ENCODE measurements at regions not wholly inside any gene's neighbourhood (a gene's known extent, or its start where the extent isn't known, plus 50 kb on each side); places are given as distances from the start of the nearest gene placed in this dataset.
A peak's percentile ranks its signal among the peaks of the same experiment; 100 is the strongest.
"Not testable (repeated sequence)": the region's sequence is repeated elsewhere in the genome, so short reads cannot be mapped to it uniquely, and the experiment has no call there.

DNA sequence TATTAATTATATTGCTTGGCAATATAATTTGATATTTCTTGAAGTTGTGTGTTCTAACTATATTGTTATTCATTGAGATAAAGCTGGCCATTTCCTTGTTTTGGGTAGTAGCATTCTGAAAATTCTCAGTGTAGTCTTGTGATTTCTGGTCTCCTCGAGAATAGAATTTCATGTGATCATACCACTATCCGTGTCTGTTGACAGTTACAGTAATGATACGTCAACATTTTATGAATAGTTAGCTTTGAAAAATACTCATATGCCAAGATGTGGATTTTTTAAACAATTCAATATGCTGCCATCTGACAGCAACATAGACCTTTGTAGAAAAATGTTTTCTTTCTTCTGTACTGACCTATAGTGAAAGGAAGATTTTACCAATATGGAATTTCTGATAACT is 723.7 kb upstream of the SLC35B3 start:
- DNase-seq (ENCODE audit: extremely low read depth in 1 of 11, low read depth in 9 of 11, low spot score in 4 of 11) = no peak

DNA sequence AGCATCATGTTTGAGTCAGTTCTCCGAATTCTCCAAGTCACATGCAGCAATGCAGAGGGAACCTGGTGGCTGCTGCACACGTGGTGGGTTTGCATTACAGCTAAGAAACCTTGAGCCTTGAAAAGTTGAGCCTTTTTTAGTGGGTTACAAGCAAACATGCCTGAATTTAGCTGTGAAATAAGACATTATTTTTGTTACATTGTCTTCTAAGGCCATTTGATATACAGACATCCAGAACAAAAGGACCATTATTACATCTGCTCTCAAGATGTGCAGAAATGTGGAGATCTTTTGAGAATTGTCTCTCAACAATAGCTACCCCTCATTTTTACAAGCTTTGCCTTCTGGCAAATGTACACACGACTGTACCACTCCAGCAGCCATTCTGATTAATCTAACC is 720.5 kb upstream of the SLC35B3 start:
- no peak for DNase-seq (ENCODE audit: extremely low read depth in 1 of 11, low read depth in 9 of 11, low spot score in 4 of 11)

DNA sequence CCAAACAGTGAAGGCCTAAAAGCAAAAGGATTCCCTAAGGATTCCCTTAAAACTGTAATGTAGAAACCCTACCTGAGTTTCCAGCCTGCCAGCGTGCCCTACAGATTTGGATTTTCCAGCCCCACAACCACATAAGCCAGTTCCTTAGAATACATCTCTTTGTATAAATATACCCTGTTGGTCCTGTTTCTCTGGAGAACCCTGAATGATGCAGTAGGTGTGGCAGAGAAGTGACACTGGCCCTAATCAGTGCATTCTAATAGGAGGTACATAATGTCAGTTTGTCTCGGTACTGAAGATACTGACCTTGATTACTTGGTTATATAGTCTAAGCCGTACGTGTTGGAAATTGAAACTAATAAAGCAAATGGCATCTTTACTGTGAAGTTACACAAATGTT is 707.8 kb upstream of the SLC35B3 start:
- DNase-seq (ENCODE audit: extremely low read depth in 1 of 11, low read depth in 9 of 11, low spot score in 4 of 11) = no peak

DNA sequence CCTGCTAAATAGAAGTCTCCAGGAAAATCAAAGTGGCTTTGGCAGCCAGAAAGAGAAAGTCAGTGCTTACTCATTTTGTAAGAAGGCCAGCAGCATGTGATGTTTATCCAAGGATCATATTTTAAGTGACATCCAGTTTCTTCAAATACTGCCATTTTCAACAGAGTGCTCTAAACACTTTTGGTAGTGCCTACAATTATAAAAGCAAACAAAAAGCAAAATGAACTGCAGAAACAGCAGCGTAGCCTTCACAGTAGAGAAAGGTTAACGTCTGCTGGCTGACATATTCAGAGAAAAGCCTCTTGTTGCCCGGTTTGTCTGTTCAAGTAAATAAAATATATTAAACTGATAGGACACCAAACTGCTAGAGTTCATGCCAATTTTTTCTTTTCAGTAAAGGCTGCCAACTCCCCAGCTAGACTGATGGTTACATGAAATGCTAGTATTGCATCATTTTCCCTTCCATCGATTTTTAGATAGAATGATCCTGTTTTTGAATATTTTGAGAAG is 705.7 kb upstream of the SLC35B3 start:
- no peak for DNase-seq (ENCODE audit: extremely low read depth in 1 of 11, low read depth in 9 of 11, low spot score in 4 of 11)

DNA sequence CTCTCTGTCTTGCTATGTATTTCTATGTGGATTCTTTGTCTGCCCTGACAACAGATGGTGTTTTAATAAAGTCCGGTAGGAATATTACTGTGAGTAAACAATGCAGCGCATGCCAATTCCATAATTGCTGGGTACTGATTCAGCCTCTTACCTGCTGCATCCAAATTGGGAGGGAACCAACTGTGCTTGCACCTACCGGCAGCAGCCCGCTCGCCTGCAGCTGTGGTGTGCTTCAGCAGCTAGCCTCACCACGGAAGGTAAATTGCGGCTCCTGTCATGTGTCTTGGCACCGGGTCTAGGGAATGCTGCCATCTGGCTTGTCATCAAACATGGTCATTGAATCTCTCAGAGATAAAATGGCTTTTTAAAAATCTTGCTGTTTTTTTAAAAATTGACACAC is 704.8 kb upstream of the SLC35B3 start:
- no peak for DNase-seq (ENCODE audit: extremely low read depth in 1 of 11, low read depth in 9 of 11, low spot score in 4 of 11)

DNA sequence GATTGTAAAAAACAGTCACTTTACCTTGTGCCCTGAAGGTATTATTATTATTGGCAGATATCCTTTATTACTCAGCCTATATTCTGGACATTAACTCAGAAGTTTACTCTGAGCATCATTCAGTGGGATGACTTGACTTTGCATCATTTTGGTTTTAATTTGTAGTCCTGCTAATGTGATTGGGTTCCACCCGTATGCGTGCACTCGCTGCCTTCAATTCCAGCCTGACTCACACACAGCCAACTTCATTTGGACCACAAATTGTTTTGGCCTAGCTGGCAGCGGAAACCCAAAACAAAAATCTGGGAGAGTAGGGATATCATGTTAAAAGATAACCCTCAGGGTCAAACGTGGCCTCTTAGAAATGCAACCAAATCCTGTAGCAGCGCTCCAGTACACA is 704.4 kb upstream of the SLC35B3 start:
- DNase-seq (ENCODE audit: extremely low read depth in 1 of 11, low read depth in 9 of 11, low spot score in 4 of 11) = no peak

DNA sequence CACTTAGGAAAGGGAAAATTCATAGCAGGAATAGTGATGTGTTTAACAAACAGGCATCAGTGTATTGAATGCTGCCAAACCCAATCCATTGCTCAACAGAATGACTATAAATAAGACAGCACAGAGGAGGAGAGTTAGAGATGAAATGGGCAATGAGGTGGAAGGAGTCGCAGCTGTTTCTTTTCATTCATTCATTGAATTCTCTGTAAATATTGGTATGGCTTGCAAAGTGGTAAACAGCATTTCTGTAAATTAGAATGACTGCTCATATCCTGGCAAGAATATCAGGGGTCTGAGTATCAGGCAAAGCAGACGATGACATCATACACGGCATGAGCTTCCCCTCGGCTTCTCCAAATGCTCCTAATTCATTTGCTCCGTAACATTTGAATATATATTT is 703.6 kb upstream of the SLC35B3 start:
- DNase-seq (ENCODE audit: extremely low read depth in 1 of 11, low read depth in 9 of 11, low spot score in 4 of 11) = no peak

DNA sequence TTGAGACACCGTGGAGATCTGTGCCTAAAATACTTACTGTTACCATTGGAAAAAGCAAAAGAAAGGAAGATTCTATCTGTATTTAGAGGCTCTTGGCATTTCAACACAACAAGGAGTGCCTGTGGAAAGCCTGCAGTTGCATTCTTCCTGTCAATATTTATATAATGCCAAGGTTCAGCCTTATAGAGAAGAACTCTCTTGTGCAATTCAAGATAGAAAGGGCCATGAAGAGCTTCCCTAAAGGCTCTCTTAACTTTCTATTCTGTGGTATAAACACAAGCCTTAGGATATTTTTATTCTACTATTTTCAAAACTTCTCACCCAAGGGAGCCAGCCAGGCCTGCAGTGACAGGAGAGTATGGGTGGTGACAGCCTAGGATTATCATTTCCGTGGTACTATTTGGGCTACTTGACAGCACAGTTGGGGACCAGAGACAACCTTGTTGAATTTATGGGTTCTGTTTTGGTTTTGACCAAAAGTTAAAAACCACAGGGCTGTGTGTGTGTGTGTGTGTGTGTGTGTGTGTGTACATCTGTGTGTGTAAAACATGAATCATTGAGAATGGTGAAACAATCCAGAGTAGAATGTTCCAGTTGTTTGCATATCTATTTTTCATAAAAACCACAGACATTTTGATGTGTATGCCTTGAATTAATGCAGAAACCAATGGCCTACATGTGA is 700.9 kb upstream of the SLC35B3 start:
- DNase-seq (ENCODE audit: extremely low read depth in 1 of 11, low read depth in 9 of 11, low spot score in 4 of 11) = no peak

DNA sequence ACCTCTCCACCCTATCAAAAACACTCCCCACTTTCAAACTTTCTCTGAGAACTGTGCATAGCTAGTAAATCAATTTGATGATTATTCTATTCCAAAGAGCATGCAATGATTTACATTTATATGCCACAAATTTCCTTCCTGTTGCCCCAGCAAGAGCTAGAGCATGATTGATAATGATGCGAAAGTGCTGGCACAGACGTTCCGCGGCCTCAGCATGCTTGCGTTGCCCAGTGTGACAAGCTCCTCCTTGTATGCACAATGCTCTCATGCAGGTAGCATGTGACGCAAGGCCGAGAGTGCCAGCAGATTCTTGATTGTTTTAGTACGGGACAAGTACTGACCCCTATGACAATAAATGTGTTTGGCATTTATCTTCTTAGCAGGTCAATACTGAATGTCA is 696.3 kb upstream of the SLC35B3 start:
- peak in 5 of 11 donors; percentile 5 to 25 (median 14) for DNase-seq (ENCODE audit: extremely low read depth in 1 of 11, low read depth in 9 of 11, low spot score in 4 of 11)

DNA sequence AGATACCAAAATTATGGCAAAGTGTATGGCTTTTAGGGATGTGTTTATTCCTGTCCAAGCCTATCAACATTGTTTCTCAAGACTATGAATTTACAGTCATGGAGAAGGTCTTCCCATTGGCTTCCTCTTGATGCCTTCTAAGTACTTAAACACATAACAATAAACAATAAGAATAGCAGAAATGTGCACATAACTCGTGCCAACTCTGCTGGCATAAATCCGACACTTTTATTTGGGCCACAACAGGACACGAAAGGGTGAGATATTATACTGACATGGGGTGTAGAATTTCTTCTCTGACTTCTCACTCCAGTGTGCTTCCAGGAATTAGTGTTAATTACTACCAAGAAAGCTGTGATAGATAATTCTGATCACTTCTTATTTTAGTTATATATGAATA is 695.9 kb upstream of the SLC35B3 start:
- DNase-seq (ENCODE audit: extremely low read depth in 1 of 11, low read depth in 9 of 11, low spot score in 4 of 11) = no peak

DNA sequence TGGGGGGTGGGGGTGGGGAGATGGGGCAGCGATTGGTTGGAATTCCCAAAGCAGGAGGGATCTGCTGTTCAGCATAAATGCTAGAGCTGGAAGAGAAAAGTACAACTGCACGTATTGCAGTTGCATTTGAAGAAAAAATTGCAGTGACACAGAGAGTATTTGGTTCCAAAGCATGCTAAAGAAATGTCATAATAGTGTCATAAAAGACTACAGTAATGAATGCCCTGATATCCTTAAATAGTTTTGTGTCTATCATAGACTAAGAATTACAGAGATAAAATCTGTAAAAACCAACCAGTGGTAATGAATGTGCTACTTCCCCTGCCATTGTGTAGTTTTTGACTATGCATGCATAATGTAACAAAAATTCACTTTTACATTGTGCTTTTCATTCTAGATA is 693.6 kb upstream of the SLC35B3 start:
- DNase-seq (ENCODE audit: extremely low read depth in 1 of 11, low read depth in 9 of 11, low spot score in 4 of 11) = no peak

DNA sequence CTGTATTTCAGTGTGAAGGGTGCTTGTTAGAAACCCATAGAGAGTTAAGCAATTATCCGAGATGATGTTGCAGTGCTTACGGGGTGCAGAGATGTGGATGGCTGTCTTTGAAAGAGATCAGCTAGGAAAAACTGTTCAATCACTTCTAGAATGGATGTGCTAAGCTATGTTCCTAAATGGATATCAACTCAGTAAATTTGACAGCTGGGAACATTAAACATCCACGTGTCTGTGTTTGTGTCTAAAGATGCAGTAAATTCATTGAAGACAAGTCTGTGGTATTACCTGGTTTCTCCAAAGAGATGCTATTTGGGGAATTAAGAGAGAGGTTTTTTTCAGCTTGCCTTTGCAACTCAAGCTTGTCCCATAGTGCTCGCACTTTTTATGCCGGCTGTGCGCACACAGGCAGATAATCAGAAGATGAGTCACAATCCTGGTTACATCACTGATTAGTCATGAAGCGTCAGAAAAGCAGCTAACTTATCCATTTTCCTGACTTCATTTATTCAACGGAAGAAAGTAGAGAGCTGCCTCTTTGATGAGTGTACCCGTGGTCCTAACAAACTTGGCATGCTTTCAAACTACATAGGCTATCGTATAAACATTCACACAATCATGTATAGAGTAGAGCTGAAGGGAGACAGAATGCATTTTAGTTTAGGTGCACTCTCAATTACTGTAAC is 691.7 kb upstream of the SLC35B3 start:
- DNase-seq (ENCODE audit: extremely low read depth in 1 of 11, low read depth in 9 of 11, low spot score in 4 of 11) = no peak

DNA sequence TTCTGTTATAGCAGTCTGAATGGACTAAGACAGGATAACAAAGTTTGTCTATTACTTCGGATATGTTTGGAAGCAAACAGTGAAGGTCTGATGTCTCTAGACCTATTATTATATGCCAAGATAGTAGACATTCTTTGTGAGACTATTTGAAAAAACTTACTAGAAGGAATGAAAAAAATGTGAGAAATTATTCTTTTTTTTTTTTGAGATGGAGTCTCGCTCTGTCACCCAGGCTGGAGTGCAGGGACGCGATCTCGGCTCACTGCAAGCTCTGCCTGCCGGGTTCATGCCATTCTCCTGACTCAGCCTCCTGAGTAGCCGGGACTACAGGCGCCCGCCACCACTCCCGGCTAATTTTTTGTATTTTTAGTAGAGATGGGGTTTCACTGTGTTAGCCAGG is 690.7 kb upstream of the SLC35B3 start:
- not testable (repeated sequence) for DNase-seq (ENCODE audit: extremely low read depth in 1 of 11, low read depth in 9 of 11, low spot score in 4 of 11)

DNA sequence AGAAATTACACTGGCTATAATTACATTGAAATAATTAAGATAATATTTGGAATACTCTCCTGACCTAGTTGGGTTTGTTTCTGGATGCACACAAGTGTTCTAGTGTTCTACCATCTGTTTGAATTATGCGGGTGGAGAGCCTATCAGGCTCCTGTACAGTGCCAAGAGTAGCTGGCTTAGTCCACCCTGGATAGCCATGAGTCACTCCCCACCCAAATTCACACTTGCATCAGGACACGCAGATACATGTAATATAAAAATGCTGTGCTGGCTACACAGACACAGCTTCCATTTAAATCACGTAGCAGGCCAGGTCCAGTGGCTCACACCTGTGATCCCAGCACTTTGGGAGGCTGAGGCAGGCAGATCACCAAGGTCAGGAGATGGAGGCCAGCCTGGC is 686.2 kb upstream of the SLC35B3 start:
- no peak for DNase-seq (ENCODE audit: extremely low read depth in 1 of 11, low read depth in 9 of 11, low spot score in 4 of 11)

DNA sequence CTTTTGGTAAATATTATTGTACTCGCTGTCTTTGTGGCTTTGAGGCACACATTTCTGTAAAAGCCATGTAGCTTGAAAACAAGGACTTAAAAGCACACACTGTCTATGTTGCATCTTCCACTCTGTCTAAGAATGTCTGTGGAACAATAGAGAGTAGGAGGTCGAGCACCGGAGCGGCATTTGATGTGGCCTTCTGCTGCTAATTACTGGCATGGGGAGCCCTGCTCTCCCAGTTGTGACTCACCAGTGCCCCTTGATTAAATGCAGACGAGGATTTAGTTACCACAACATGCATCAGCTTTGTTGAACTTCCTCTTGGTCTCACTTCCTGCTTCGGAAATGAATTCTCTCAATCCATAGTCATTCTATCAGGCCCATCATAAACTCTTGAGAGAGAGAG is 680.7 kb upstream of the SLC35B3 start:
- no peak for DNase-seq (ENCODE audit: extremely low read depth in 1 of 11, low read depth in 9 of 11, low spot score in 4 of 11)

DNA sequence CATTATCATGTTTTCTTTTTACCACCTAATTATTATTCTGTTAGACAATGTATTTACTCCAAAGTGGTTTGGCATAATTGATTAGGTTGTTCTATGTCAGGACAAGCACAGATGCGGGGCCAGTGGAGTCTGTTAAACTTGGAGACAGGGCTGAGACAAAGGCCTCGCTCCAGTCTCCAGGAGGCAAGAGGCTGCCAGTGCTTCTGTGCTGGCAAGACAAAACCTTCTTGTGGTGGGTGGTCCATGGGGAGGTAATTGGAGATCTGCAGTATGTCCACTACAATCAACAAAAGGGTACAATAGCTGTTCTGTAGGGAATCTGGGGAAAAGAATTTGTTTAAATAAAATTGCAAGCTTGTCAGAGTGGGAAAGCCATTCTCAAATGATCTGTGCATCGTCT is 677.2 kb upstream of the SLC35B3 start:
- no peak for DNase-seq (ENCODE audit: extremely low read depth in 1 of 11, low read depth in 9 of 11, low spot score in 4 of 11)

DNA sequence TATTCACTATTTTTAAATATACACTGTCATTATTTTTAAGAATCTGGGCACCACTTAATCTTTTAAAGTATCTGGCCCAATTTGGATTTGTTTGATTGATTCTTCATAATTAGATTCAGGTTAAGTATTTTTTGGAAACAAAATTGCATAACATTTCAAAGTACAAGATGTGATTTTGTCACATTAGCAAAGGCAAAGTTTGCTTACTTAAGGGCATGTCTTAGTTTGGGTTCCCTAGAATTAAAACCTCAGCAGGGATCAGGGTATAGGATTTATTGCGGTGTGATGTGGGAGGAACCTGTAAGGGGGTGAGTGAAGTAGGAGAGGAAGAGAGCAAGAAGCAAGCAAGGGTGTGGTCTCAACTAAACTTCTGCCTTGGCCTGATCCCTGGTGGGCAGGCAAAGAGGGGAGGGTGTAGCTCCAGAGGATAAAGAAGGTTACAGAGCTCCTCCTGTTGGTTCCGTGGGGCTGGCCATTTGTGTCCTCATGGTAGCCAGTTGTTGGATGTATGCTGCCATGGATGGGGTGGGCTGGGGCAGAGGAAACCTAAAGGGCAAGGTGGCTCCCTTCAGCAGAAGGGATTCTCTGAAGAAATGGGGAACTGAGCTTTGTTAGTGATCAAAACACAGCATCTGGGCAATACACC is 668.7 kb upstream of the SLC35B3 start:
- no peak for DNase-seq (ENCODE audit: extremely low read depth in 1 of 11, low read depth in 9 of 11, low spot score in 4 of 11)

DNA sequence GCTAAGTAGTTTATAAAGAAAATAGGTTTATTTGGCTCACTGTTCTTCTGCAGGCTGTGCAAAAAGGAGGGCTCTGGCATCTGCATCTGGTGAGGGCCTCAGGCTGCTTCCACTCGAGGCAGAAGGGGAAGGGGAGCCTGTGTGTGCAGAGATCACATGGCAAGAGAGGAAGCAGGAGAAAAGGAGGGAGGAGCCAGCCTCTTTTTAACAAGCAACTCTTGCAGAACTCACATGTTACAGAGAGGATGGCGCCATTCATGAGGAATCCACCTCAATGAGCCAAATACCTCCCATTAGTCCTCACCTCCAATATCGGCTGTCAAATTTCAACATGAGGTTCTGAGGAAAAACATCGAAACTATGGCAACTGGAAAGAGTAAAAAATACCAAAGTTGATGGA is 666.6 kb upstream of the SLC35B3 start:
- DNase-seq (ENCODE audit: extremely low read depth in 1 of 11, low read depth in 9 of 11, low spot score in 4 of 11) = no peak

DNA sequence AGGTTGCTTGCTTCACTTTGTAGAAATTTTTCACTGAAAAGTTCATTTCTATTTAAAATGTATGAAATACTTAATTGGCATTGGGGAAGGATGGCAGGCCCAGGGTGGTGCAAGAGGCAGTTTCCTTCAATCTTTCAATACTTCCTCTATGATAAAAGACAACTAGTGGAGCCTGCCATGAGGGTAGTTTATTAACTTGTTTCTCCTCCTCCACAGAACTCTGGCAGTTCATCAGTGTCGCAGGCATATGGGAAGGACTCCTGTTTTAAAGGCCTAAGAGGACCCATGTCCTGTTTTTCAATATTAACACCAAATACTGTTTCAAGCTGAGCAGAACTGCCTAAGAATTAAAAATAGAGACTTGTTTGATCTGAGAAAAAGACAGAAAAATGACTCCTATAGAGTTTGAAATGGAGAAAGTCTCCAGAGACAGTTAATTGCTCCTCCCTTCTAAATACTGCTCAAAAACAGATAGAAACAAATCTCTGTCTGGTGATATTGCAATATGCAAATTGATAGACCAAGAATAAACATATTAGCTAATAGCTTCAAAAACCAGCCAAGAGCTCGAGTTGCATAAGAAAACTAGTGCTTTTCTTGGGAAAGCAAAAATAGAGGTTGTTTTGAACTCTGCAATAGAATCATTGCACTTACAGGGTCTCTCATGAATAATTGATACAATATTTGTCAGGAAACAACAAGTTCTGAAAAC is 665.7 kb upstream of the SLC35B3 start:
- DNase-seq (ENCODE audit: extremely low read depth in 1 of 11, low read depth in 9 of 11, low spot score in 4 of 11) = no peak

DNA sequence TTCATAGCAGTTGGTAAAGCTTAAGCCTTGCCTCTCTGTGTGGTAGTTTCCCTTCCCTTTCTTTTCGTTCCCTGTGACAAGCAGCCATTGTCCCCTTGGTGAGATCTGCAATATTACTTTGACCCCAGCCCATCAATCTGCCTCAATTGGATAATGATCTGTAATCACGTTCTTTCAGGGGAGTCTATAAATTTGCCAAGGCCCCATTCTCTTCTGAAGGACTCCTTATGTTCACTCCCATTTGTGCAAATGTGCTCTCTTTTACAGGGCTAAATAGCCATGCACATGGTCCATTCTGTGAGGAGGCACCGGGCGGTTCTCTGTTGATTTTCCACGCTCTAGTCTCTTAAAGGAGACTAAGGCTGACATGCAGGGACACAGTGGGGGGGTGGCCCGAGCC is 660.4 kb upstream of the SLC35B3 start:
- no peak for DNase-seq (ENCODE audit: extremely low read depth in 1 of 11, low read depth in 9 of 11, low spot score in 4 of 11)

All from renal cortex interstitium (tissue), 11 donors.